ENCODE measurements at regions not wholly inside any gene's neighbourhood (a gene's known extent, or its start where the extent isn't known, plus 50 kb on each side); places are given as distances from the start of the nearest gene placed in this dataset.

- Histone ChIP-seq H3K9me3 (ENCODE audit: severe bottlenecking) (no peaks in the 10 kb centered on the region), H3K27me3 (ENCODE audit: insufficient read depth, low read depth, severe bottlenecking) (peaks cover 8% of the 10 kb centered on the region), H3K4me3 (ENCODE audit: low read depth, low read length) (no peak overlapping the region), H3K27ac (no peak overlapping the region), H3K36me3 (no peaks in the 10 kb centered on the region)
- no peak for DNase-seq
- no peak for TF ChIP-seq CTCF (IDR thresholded peaks at IDR 0.05; ENCODE audit: low read depth, low read length)
Observed at GRCh38 chrX:8861908-8862307, 60.7 kb upstream of the FAM9A start.

GRCh38 chrX:8851231-8851886 lies 50.2 kb upstream of the FAM9A start:
- Histone ChIP-seq H3K4me3 (ENCODE audit: low read depth, low read length) (no peak overlapping the region), H3K27me3 (ENCODE audit: insufficient read depth, low read depth, severe bottlenecking) (peaks cover 5% of the 10 kb centered on the region), H3K9me3 (ENCODE audit: severe bottlenecking) (no peaks in the 10 kb centered on the region), H3K36me3 (no peaks in the 10 kb centered on the region), H3K27ac (no peak overlapping the region)
- no peak for TF ChIP-seq CTCF (IDR thresholded peaks at IDR 0.05; ENCODE audit: low read depth, low read length)
- no peak for DNase-seq

Measured in WERI-Rb-1 (cell line).